ENCODE measurements at regions not wholly inside any gene's neighbourhood (a gene's known extent, or its start where the extent isn't known, plus 50 kb on each side); places are given as distances from the start of the nearest gene placed in this dataset.
"Not testable (repeated sequence)": the region's sequence is repeated elsewhere in the genome, so short reads cannot be mapped to it uniquely, and the experiment has no call there.

DNA sequence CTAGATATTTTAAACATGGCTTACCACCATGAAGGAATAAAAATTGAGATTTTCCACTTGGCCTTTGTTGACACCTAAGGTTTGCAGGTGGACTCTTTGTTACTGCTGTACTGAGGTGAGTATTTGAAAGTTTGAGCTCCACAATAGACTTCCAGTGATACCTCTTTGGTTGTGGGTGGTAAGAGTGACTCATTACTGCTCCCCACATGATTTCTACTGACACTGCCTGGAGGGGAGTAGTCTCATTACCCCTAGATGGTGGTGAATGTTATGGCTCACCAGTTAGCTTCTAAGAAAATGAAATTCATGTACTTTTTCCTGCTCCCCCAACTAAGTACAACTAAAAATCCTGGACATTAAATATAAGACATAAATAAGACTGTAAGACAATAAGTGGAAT is 1183.1 kb upstream of the TMEFF2 start:
- H3K4me3 ChIP-seq (ENCODE audit: low read depth, low read length) = no peak overlapping the region
- TF ChIP-seq, protein P1, sequence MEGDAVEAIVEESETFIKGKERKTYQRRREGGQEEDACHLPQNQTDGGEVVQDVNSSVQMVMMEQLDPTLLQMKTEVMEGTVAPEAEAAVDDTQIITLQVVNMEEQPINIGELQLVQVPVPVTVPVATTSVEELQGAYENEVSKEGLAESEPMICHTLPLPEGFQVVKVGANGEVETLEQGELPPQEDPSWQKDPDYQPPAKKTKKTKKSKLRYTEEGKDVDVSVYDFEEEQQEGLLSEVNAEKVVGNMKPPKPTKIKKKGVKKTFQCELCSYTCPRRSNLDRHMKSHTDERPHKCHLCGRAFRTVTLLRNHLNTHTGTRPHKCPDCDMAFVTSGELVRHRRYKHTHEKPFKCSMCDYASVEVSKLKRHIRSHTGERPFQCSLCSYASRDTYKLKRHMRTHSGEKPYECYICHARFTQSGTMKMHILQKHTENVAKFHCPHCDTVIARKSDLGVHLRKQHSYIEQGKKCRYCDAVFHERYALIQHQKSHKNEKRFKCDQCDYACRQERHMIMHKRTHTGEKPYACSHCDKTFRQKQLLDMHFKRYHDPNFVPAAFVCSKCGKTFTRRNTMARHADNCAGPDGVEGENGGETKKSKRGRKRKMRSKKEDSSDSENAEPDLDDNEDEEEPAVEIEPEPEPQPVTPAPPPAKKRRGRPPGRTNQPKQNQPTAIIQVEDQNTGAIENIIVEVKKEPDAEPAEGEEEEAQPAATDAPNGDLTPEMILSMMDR (IDR thresholded peaks at IDR 0.05; ENCODE audit: insufficient read depth, low read length, missing control alignments) = no peak
- POLR2A ChIA-PET = no interaction called here
- CTCF ChIA-PET = no interaction called here
- no peak for DNase-seq (ENCODE audit: low read depth, low spot score)

DNA sequence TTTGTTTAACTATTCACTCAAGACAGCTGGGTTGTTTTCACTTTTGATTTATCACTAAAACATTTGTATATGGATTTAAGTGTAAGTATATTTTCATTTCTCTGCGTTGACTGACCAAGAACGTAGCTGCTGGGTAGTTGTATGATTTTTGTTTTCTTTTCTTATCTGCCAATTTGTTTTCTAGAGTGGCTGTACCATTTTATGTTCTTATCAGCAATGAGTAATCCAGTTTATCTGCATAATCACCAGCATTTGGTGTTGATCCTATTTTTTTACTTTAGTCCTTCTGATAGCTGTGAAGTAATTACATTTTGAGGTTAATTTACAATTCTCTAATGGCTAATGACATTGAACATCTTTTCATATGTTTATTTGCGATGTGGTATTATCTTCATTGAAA is 1178.4 kb upstream of the TMEFF2 start:
- TF ChIP-seq, protein P1 (IDR thresholded peaks at IDR 0.05; ENCODE audit: insufficient read depth, low read length, missing control alignments) = no peak
- ChIA-PET CTCF (no interaction called here), POLR2A (no interaction called here)
- H3K4me3 ChIP-seq (ENCODE audit: low read depth, low read length) = no peak overlapping the region
- DNase-seq (ENCODE audit: low read depth, low spot score) = no peak

DNA sequence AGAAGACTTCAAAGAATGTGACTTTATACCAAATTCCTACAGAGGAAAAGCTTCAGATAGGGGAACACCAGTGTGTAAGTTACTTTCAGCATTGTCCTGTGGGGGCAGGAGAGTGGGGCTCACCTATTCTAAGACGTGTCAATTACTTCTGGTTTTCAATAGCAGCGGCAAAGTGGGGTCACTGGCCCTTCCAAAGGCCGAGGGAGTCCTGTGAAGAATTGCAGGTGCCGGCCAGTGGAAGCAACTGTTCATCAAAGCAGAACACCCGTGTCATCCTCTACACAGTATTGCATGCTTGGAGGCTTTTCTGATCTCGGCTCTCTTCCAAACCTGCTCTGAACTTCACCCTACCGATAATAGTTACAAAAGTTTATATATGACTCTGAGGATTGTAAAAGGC is 1176.5 kb upstream of the TMEFF2 start:
- ChIA-PET POLR2A (no interaction called here), CTCF (no interaction called here)
- no peak overlapping the region for H3K4me3 ChIP-seq (ENCODE audit: low read depth, low read length)
- no peak for DNase-seq (ENCODE audit: low read depth, low spot score)
- TF ChIP-seq, protein P1 (IDR thresholded peaks at IDR 0.05; ENCODE audit: insufficient read depth, low read length, missing control alignments) = no peak

DNA sequence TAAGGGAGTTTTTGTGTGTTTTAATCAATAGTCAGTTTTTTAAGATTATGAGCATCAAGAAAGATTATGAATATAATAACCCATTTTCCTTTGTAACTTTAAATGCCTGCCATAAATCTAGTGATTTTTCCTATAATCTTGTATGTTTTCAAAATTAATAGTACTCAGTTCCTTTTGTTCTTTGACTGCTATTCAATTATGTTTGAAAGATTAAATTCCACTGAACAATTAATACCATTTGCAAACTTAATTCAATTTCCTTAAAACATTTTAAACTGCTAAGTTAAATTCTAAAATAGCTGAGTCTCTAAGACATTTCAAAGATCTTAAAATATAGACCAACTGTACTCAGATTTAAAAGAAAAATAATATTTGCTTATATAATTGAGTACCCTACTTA is 1173.9 kb upstream of the TMEFF2 start:
- POLR2A ChIA-PET = no interaction called here
- no peak overlapping the region for H3K4me3 ChIP-seq (ENCODE audit: low read depth, low read length)
- TF ChIP-seq, protein P1 (IDR thresholded peaks at IDR 0.05; ENCODE audit: insufficient read depth, low read length, missing control alignments) = no peak
- no peak for DNase-seq (ENCODE audit: low read depth, low spot score)
- CTCF ChIA-PET = no interaction called here

DNA sequence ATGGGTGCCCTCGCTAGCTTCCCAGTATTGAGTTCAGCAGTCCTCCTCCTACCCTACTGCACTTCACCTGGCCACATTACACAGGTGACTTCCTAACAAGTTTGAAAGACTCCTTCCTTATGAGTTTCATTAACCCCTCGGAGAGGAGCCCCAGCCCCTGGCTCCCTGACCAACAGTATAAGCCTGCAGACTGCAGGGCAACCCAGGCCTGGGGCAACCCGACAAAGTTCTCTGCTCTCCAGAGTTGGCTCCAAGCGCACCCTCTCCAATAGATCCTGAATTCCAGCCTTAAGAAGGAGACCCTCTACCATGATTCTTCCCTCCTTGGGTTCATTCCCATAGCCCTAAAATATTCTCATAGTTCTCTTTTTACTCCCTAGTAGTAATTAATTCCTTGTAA is 1162.8 kb upstream of the TMEFF2 start:
- CTCF ChIA-PET = no interaction called here

DNA sequence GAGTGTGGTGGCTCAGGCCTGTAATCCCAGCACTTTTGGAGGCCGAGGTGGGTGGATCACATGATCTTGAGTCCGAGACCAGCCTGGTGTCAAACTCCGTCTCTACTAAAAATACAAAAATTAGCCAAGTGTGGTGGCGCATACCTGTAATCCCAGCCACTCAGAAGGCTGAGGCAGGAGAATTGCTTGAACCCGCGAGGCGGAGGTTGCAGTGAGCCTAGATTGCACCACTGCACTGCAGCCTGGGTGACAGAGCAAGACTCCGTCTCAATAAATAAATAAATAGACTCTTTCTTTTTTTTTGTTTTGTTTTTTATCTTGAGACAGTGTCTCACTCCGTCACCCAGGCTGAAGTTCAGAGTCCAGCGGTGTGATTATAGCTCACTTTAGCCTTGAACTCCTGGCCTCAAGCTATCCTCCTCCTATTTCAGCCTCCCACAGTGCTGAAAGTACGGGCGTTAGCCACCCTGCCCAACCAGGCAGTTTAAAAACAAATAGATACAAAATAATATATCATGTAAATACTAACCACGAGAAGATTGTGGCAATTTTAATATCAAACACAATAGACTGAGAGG is 1158.0 kb upstream of the TMEFF2 start:
- CTCF ChIA-PET; POLR2A ChIA-PET; DNase-seq (ENCODE audit: low read depth, low spot score); H3K4me3 ChIP-seq (ENCODE audit: low read depth, low read length): not testable (repeated sequence)

More for the DNA sequence above, 1162.8 kb upstream of the TMEFF2 start:
- DNase-seq (ENCODE audit: low read depth, low spot score) = no peak
- POLR2A ChIA-PET = no interaction called here
- no peak overlapping the region for H3K4me3 ChIP-seq (ENCODE audit: low read depth, low read length)
- TF ChIP-seq, protein P1 (IDR thresholded peaks at IDR 0.05; ENCODE audit: insufficient read depth, low read length, missing control alignments) = no peak

DNA sequence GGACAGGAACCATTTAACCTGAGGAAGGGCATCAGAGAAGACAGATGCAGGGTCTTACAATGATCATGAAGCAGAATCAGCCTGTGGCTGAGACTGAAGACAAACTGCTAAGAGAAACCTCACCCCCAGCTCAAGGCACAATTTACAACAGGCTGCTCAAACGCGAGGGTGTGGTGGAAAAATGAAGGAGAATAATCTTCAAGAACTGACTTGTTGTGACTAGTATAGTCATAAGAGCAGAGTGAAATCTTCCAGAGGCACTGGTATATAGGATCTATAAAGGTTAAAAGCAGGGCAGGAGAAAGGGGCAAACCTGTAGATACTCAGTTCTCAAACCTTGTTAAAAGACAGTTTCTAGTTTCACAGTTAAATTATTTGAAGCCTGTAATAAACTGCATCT is 1155.8 kb upstream of the TMEFF2 start:
- POLR2A ChIA-PET = no interaction called here
- H3K4me3 ChIP-seq (ENCODE audit: low read depth, low read length) = no peak overlapping the region
- CTCF ChIA-PET = no interaction called here
- no peak for DNase-seq (ENCODE audit: low read depth, low spot score)
- TF ChIP-seq, protein P1 (IDR thresholded peaks at IDR 0.05; ENCODE audit: insufficient read depth, low read length, missing control alignments) = no peak

Measured in AG04449 (cell line).